Loucy (cell line): ENCODE measurements at regions not wholly inside any gene's neighbourhood (a gene's known extent, or its start where the extent isn't known, plus 50 kb on each side); places are given as distances from the start of the nearest gene placed in this dataset.

ENCODE experiments used
- H2AFZ ChIP-seq: fragments of 200-600 bp; sonication (generic); 2 replicates; pipeline ENCODE4 v1.6.0; 2016; ENCODE audit warnings: antibody characterized with exemption, mild to moderate bottlenecking, low read length, moderate library complexity
- H3F3A ChIP-seq: fragments of 200-600 bp; 2 replicates; pipeline ENCODE4 v1.6.0; 2016; ENCODE audit warnings: antibody characterized with exemption, low read depth, mild to moderate bottlenecking
- H3K27me3 ChIP-seq: fragments of 200-600 bp; sonication (generic); 2 replicates; pipeline ENCODE4 v1.6.1; 2014; ENCODE audit warnings: low read length, mild to moderate bottlenecking; ENCODE audit not compliant: insufficient read depth, poor library complexity, severe bottlenecking
- H3K36me3 ChIP-seq: fragments of 200-600 bp; sonication (generic); 2 replicates; pipeline ENCODE4 v1.6.1; 2016; ENCODE audit warnings: low read length; ENCODE audit not compliant: insufficient read depth
- H3K4me1 ChIP-seq: fragments of 200-600 bp; sonication (generic); 2 replicates; pipeline ENCODE4 v1.5.1; 2014; ENCODE audit warnings: low read length, mild to moderate bottlenecking; ENCODE audit not compliant: insufficient read depth, poor library complexity, severe bottlenecking
- H3K4me2 ChIP-seq: fragments of 200-600 bp; sonication (generic); 2 replicates; pipeline ENCODE4 v1.6.0; 2014; ENCODE audit warnings: antibody characterized with exemption, low read length, low read depth, mild to moderate bottlenecking; ENCODE audit not compliant: poor library complexity, severe bottlenecking
- H3K4me3 ChIP-seq: fragments of 200-600 bp; sonication (generic); 2 replicates; pipeline ENCODE4 v1.5.1; 2014; ENCODE audit warnings: low read length, mild to moderate bottlenecking, mixed read lengths; ENCODE audit not compliant: poor library complexity, severe bottlenecking
- H3K79me2 ChIP-seq: fragments of 200-600 bp; sonication (generic); 2 replicates; pipeline ENCODE4 v1.6.1; 2014; ENCODE audit warnings: low read length; ENCODE audit not compliant: insufficient read depth
- H3K9ac ChIP-seq: fragments of 200-600 bp; sonication (generic); 2 replicates; pipeline ENCODE4 v1.6.0; 2014; ENCODE audit warnings: mild to moderate bottlenecking, low read depth, low read length, moderate library complexity; ENCODE audit not compliant: poor library complexity, severe bottlenecking
- H3K9me2 ChIP-seq: fragments of 200-600 bp; sonication (generic); replicated peaks from 2 replicates; pipeline ENCODE4 v1.6.1; 2016; ENCODE audit warnings: low read depth, low read length, mixed read lengths
- H3K9me3 ChIP-seq: fragments of 200-600 bp; sonication (generic); 2 replicates; pipeline ENCODE4 v1.6.1; 2014; ENCODE audit warnings: mild to moderate bottlenecking, antibody characterized with exemption, low read length, low read depth; ENCODE audit not compliant: insufficient read depth
- H4K20me1 ChIP-seq: fragments of 200-600 bp; sonication (generic); 2 replicates; pipeline ENCODE4 v1.6.0; 2014; ENCODE audit warnings: antibody characterized with exemption, low read length, mild to moderate bottlenecking; ENCODE audit not compliant: insufficient read depth, poor library complexity, severe bottlenecking
- EZH2phosphoT487 ChIP-seq: fragments of 200-600 bp; IDR thresholded peaks from 2 replicates; pipeline ENCODE4 v1.6.1; 2018; ENCODE audit warnings: antibody characterized with exemption, mild to moderate bottlenecking, moderate library complexity, borderline replicate concordance
- TF ChIP-seq, protein P1 (sequence below): fragments of 200-600 bp; sonication (generic); conservative IDR thresholded peaks from 2 replicates; pipeline ENCODE4 v1.5.1; 2014; ENCODE audit warnings: mild to moderate bottlenecking, antibody characterized with exemption, low read length

- Histone ChIP-seq H3K36me3 (no peaks in the 10 kb centered on the region), H3K4me2 (no peak overlapping the region), H3K79me2 (no peaks in the 10 kb centered on the region), H2AFZ (no peak overlapping the region), H3K9me2 (no peaks in the 10 kb centered on the region), H3K9me3 (no peaks in the 10 kb centered on the region), H3F3A (no peaks in the 10 kb centered on the region), H3K9ac (no peak overlapping the region), H4K20me1 (no peaks in the 10 kb centered on the region), H3K4me1 (no peaks in the 10 kb centered on the region), H3K4me3 (no peak overlapping the region), H3K27me3 (no peaks in the 10 kb centered on the region)
- no peak for TF ChIP-seq EZH2phosphoT487
- TF ChIP-seq, protein P1, sequence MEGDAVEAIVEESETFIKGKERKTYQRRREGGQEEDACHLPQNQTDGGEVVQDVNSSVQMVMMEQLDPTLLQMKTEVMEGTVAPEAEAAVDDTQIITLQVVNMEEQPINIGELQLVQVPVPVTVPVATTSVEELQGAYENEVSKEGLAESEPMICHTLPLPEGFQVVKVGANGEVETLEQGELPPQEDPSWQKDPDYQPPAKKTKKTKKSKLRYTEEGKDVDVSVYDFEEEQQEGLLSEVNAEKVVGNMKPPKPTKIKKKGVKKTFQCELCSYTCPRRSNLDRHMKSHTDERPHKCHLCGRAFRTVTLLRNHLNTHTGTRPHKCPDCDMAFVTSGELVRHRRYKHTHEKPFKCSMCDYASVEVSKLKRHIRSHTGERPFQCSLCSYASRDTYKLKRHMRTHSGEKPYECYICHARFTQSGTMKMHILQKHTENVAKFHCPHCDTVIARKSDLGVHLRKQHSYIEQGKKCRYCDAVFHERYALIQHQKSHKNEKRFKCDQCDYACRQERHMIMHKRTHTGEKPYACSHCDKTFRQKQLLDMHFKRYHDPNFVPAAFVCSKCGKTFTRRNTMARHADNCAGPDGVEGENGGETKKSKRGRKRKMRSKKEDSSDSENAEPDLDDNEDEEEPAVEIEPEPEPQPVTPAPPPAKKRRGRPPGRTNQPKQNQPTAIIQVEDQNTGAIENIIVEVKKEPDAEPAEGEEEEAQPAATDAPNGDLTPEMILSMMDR = no peak
Observed at GRCh38 chr7:42494736-42495135, 257.7 kb upstream of the GLI3 start.

DNA sequence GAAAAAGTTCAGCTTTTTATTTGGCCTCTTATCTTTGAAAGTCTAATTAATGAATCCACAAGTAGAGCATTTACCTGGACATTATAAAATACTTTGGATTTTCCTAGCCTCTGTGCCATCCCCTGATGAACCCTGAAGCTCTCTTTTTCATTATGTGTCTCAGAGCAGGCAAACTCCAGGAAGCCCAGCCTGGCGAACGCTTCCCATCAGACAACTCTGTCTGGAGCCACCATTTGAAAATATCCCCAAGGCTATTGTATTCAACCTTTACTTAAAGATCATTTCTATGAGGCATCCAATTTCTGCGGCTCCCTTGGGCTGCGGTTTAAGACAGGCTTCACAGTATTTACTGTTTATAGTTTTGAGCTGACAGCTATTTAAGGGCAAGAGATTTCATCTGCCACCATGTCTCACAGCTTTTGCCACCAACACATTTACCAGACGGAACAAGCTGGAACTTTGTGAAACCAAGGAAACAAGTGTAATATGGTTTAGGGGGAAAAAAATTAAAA is 257.2 kb upstream of the GLI3 start:
- Histone ChIP-seq H3K79me2 (no peaks in the 10 kb centered on the region), H3K9me2 (no peaks in the 10 kb centered on the region), H3K27me3 (no peaks in the 10 kb centered on the region), H3K9ac (no peak overlapping the region), H3F3A (no peaks in the 10 kb centered on the region), H2AFZ (no peak overlapping the region), H3K4me2 (no peak overlapping the region), H3K9me3 (no peaks in the 10 kb centered on the region), H3K36me3 (no peaks in the 10 kb centered on the region), H3K4me3 (no peak overlapping the region), H4K20me1 (no peaks in the 10 kb centered on the region), H3K4me1 (no peaks in the 10 kb centered on the region)
- TF ChIP-seq, protein P1 = no peak
- TF ChIP-seq EZH2phosphoT487 = no peak

DNA sequence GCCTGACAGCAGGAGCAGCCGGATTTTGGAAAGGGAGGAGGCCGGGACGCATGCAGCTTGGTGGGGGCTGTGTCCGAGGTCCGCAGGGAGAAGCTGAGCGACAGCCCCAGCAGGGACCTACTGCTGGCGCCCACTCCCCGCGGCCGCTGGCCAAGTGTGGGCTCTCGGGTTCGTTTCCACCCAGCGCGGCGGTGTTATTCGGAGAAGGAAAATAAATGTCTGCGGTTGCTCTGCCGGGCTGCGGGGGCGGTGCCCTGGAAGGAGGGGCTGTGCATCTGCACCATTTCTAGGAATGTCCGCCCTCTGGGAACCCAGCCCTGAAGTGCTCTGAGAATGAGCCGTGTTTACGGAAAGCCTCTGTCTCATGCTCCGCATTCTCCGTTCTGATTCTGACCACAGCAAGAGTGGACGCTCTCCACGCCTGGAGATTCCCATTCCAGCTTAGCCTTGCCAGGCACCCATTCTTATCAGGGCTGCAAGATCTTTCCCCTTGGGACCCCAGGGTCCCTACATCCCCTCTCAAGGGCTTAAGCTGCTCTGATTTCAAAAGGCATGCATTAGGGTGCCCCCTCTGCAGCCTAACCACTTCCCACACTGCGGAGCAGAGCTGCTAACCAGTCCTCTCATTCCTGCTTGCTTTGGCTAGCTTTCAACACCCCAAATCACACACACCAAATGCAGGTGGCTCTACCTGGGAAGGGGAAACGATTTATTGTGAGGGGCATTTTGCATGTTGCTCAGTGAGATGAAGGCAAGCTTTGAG is 256.6 kb upstream of the GLI3 start:
- Histone ChIP-seq H3K9me2 (no peaks in the 10 kb centered on the region), H3F3A (no peaks in the 10 kb centered on the region), H3K4me1 (no peaks in the 10 kb centered on the region), H2AFZ (no peak overlapping the region), H3K36me3 (no peaks in the 10 kb centered on the region), H3K9ac (no peak overlapping the region), H3K27me3 (no peaks in the 10 kb centered on the region), H3K4me3 (no peak overlapping the region), H4K20me1 (no peaks in the 10 kb centered on the region), H3K9me3 (no peaks in the 10 kb centered on the region), H3K4me2 (no peak overlapping the region), H3K79me2 (no peaks in the 10 kb centered on the region)
- no peak for TF ChIP-seq EZH2phosphoT487
- TF ChIP-seq, protein P1 = no peak
